Retinal pigment epithelial cell (primary cell): ENCODE measurements at regions not wholly inside any gene's neighbourhood (a gene's known extent, or its start where the extent isn't known, plus 50 kb on each side); places are given as distances from the start of the nearest gene placed in this dataset.

ENCODE experiments used
- DNase-seq: peaks from one replicate; pipeline ENCODE4 v3.0.0-alpha.2; 2010; ENCODE audit warnings: low read depth
- H3K4me3 ChIP-seq: 2 replicates; pipeline ENCODE4 v1.5.1; 2011; ENCODE audit warnings: mild to moderate bottlenecking, low read length, control low read depth, moderate library complexity
- TF ChIP-seq, protein P1 (sequence below): conservative IDR thresholded peaks from 2 replicates; pipeline ENCODE4 v1.5.1; 2011; ENCODE audit warnings: low read depth, low read length, control low read depth, inconsistent platforms

DNA sequence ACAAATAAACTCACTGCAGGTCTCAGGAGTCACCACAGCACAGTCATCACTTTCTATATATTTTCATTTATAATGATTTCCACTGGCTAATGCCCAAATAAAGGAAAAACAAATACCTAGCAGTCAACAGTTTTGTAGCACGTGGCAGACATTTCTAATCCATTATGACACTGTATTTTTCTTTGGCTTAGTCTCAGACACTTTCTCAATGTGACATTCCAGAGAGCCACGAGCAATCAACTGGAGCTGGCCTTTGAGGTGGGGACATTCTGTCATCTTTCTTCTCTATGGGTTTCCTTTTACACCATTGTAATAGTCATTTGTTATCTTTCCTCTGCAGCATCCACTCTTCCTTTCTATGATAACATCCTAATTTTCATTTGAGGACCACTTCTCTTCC, 119.7 kb downstream of the WNT5A start:
- TF ChIP-seq, protein P1, sequence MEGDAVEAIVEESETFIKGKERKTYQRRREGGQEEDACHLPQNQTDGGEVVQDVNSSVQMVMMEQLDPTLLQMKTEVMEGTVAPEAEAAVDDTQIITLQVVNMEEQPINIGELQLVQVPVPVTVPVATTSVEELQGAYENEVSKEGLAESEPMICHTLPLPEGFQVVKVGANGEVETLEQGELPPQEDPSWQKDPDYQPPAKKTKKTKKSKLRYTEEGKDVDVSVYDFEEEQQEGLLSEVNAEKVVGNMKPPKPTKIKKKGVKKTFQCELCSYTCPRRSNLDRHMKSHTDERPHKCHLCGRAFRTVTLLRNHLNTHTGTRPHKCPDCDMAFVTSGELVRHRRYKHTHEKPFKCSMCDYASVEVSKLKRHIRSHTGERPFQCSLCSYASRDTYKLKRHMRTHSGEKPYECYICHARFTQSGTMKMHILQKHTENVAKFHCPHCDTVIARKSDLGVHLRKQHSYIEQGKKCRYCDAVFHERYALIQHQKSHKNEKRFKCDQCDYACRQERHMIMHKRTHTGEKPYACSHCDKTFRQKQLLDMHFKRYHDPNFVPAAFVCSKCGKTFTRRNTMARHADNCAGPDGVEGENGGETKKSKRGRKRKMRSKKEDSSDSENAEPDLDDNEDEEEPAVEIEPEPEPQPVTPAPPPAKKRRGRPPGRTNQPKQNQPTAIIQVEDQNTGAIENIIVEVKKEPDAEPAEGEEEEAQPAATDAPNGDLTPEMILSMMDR, result no peak
- DNase-seq, result no peak
- H3K4me3 ChIP-seq, result no peak overlapping the region

DNA sequence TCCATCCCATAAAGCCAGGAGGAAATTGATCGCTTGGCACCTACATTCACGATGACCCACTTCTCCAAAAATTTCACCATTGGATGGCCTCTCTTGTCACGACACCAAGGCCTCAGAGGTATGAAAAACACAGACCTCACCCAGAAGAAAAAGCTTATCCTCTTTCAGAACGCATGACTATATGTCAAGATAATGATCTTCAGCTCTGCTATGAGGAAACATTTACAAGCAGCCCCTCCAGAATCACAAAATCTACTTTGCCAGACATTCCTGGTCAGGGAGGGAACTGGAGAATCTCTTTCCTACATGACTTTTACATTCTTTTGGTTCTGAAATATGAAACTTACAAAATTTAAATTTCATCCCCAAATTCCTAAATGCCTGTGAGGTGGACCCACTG, 122.7 kb downstream of the WNT5A start:
- DNase-seq, result no peak
- no peak overlapping the region for H3K4me3 ChIP-seq
- TF ChIP-seq, protein P1, result no peak

DNA sequence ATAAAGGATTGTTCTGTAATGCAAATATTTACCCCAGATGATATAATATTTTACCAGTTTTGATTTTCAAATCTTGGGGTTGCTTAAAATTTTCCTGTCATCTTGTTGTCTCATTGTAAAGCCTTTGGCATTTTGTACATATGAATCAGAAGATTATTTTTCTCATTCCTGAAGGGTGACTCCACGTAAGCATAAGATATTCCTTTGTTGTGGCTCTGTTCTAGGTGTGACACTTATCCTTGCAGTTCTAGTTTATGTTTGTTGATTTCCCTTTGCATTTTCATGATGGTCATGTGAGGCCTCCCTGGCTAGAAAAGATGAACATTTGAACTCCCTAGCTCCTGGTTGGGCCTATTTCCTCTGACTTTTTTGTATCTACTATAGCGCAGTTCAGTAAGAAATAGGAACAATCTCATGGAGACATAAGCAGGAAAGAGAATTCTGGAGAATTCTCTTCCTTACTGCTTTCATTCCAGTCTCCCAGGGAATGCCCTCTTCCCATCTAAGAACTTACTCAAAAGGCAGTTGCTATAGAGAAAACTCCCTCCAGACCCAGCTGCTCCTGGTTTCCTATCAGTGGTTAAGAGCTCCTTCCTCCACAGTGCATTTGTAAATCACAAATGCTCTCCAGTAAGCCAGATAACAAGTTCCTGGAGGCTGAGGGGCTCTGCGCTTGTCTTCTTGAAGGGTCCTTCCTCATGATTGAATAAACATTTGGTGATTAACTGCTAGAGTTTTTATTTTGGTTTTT, 124.7 kb downstream of the WNT5A start:
- TF ChIP-seq, protein P1, result no peak
- DNase-seq, result peak; percentile 27
- H3K4me3 ChIP-seq, result no peak overlapping the region

DNA sequence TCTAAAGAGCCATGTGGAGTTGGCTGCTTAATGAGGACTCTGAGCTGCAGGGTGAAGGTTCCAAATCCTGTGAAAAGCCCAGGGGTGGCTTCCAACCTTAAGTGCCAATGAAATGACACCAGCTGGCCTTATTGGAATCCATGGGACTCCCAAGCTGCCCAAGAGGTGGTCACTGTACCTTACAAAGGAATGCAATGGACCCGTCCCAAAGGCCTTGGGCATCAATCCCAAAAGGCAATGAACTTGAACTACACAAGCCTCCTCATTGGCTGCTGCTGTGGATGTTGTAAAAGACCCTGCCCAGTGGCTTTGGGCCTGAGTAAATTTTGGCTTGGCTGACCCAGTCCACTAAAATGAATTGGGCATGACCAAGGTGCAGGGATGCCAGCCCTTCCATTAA, 129.3 kb downstream of the WNT5A start:
- TF ChIP-seq, protein P1, result no peak
- no peak overlapping the region for H3K4me3 ChIP-seq
- no peak for DNase-seq

DNA sequence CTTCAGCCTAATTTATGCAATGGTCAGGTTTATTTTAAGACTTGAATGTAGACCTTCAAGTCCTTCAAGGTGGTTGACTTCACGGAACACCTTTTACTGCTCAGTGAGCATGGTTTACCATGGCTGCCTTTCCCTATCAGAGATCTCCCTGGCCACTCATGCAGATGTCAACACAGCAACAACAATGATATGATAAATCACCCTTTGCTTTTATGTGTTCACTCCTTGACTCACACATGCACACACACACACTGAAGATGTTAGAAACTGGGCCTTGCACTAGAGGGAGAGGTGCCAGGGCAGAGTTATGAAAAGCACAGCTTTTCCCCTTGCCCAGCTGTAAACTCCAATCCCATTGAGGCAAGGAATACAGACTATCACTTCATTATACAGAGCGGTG, 134.4 kb downstream of the WNT5A start:
- TF ChIP-seq, protein P1, result no peak
- DNase-seq, result no peak
- H3K4me3 ChIP-seq, result no peak overlapping the region

DNA sequence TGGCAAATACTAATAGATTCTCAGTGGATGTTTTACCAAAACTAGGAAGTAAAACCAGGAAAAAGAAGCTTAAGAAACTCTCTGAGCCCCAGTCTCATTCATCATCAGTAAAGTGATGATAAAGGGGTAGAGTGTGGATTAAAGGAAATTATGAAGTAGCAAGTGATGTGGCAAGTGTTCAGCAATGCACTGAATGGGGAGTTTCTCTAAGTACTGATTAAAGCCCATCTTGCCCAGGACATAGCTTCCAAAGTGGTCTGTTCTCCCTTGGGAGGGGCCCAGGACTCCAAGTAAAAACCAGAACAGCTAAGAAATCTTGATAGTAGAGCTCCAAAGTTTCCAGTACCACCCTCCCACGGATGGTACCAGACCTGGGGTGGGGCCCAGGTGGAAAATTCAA, 137.3 kb downstream of the WNT5A start:
- DNase-seq, result no peak
- H3K4me3 ChIP-seq, result no peak overlapping the region
- TF ChIP-seq, protein P1, result no peak
